ENCODE measurements at regions not wholly inside any gene's neighbourhood (a gene's known extent, or its start where the extent isn't known, plus 50 kb on each side); places are given as distances from the start of the nearest gene placed in this dataset.

GRCh38 chr21:14736162-14736561 is 190.0 kb upstream of the SAMSN1 start:
- TF ChIP-seq CTCF (IDR thresholded peaks at IDR 0.05; ENCODE audit: low read depth, low read length, poor library complexity, severe bottlenecking): no peak
- no peak for TF ChIP-seq EZH2phosphoT487 (IDR thresholded peaks at IDR 0.05; ENCODE audit: borderline replicate concordance, low read length)
